Fibroblast of lung (primary cell): ENCODE measurements at regions not wholly inside any gene's neighbourhood (a gene's known extent, or its start where the extent isn't known, plus 50 kb on each side); places are given as distances from the start of the nearest gene placed in this dataset.

ENCODE experiments used
- EZH2 ChIP-seq: IDR thresholded peaks from 2 replicates; pipeline ENCODE4 v1.5.1; 2012; ENCODE audit warnings: low read length, control low read depth, mild to moderate bottlenecking; ENCODE audit errors: missing control alignments
- TF ChIP-seq, protein P1 (sequence below), 2 donors: IDR thresholded peaks in 1 of 2; conservative IDR thresholded peaks in 1 of 2; 1 replicate in 1 of 2; 2 replicates in 1 of 2; pipeline ENCODE4 v1.5.1; 2011 to 2012; ENCODE audit warnings: low read length in 2 of 2, control low read depth in 1 of 2, inconsistent platforms in 1 of 2, low read depth in 1 of 2, mild to moderate bottlenecking in 1 of 2

- TF ChIP-seq, protein P1, sequence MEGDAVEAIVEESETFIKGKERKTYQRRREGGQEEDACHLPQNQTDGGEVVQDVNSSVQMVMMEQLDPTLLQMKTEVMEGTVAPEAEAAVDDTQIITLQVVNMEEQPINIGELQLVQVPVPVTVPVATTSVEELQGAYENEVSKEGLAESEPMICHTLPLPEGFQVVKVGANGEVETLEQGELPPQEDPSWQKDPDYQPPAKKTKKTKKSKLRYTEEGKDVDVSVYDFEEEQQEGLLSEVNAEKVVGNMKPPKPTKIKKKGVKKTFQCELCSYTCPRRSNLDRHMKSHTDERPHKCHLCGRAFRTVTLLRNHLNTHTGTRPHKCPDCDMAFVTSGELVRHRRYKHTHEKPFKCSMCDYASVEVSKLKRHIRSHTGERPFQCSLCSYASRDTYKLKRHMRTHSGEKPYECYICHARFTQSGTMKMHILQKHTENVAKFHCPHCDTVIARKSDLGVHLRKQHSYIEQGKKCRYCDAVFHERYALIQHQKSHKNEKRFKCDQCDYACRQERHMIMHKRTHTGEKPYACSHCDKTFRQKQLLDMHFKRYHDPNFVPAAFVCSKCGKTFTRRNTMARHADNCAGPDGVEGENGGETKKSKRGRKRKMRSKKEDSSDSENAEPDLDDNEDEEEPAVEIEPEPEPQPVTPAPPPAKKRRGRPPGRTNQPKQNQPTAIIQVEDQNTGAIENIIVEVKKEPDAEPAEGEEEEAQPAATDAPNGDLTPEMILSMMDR (conservative IDR thresholded peaks at IDR 0.05 in 1 of 2, IDR thresholded peaks at IDR 0.05 in 1 of 2; ENCODE audit: low read depth in 1 of 2, low read length in 2 of 2) = peak in 1 of 2 donors; percentile 28
- TF ChIP-seq EZH2 = no peak
Measured at GRCh38 chr7:84614821-84615501, 420.4 kb upstream of the SEMA3A start.
